ENCODE measurements at regions not wholly inside any gene's neighbourhood (a gene's known extent, or its start where the extent isn't known, plus 50 kb on each side); places are given as distances from the start of the nearest gene placed in this dataset.
"Not testable (repeated sequence)": the region's sequence is repeated elsewhere in the genome, so short reads cannot be mapped to it uniquely, and the experiment has no call there.

DNA sequence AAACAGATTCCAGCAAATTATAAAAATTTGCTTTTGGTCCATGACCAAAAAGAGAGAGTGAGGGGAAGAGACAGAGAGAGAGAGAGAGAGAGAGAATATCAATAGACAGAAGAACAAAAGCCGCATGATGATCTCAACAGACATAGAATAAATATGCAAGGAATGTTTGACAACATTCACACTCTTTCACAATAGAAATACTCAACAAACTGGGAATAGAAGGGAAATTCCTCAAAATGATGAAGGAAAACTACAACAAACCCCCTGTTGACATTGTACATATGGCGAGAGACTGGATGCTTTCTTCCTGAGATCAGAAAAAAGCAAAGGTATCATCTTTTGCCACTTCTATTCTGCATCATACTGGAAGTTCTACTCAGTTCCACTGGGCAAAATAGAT, 309.7 kb downstream of the RAD51AP2 start:
- DNase-seq (ENCODE audit: low read depth in 3 of 3, low spot score in 2 of 3) = no peak

- DNase-seq (ENCODE audit: low read depth in 3 of 3, low spot score in 2 of 3) = no peak
Measured at GRCh38 chr2:17206771-17207170, 311.5 kb downstream of the RAD51AP2 start.

DNA sequence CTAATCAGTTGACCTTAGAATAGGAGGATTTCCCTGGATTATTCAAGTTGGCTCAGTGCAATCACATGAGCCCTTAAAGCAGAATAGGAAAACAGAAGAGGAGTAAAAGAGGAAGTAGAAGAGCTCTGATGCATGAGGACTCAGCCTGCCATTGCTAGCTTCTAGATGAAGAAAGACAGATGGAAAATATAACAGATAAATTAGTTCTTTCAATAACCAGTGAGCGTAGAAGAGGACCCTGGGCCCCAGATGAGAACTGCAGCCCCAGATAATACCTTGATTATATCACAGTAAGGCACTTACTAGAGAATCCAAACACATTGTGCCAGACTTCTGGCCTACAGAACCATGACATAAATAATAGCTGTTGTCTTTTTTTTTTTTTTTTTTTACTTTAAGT, 314.0 kb downstream of the RAD51AP2 start:
- not testable (repeated sequence) for DNase-seq (ENCODE audit: low read depth in 3 of 3, low spot score in 2 of 3)

- not testable (repeated sequence) for DNase-seq (ENCODE audit: low read depth in 3 of 3, low spot score in 2 of 3)
Measured at GRCh38 chr2:17202628-17203027, 315.6 kb downstream of the RAD51AP2 start.

DNA sequence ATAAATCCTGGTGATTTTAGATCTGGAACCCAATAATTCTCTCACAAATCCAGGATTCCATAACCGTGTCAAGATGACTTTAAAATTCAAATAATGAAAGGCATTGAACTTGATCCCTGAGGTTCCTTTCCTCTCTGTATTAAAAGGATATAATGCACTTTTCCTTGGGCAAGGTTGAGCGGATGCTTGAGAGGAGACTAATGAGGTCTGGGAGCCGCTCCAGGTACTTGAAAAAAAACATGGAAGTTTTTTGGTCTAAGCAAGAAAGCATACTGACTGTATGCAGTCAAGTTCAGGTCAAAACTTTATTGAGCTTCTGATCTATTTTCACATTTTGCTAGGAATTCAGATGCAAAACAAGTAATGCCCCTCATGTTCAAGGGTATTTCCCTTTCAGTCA, 318.5 kb downstream of the RAD51AP2 start:
- no peak for DNase-seq (ENCODE audit: low read depth in 3 of 3, low spot score in 2 of 3)

DNA sequence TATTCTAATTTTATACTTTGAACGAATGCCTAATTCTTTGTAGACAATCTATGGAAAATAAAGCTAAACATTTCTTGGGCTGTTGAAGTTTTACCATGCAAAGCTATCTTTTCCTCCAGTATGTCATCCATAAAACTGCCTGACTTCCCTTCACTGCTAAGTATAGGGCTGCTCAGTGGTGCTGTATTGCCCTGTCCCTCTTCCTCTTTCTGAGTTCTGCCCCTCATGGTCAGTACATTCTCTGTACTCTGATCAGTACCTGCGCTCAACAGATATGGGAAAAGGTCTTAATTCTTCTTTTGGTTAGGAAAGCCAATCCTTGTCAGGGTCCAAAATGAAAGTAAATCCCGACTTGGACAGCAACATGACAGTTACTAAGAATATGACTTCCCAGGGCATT, 321.9 kb downstream of the RAD51AP2 start:
- no peak for DNase-seq (ENCODE audit: low read depth in 3 of 3, low spot score in 2 of 3)

DNA sequence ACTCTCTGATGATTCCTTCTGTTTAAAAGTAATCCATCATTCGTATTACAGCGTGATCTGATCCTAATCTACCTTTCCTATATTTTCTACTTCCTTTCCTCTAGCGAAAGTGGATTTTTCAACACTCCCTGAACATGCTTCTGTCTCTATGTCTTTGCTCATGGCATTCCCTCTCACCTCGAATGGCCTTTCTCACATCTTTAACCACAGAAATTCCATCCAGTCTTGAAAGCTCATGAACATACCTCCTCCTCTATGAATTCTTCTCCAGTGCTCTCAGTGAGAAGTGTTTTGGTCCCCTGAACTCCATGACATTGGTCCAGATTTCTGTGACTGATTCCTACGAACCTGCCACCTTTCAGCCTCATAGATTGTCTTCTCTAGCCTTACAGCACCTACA, 323.2 kb downstream of the RAD51AP2 start:
- DNase-seq (ENCODE audit: low read depth in 3 of 3, low spot score in 2 of 3) = no peak

DNA sequence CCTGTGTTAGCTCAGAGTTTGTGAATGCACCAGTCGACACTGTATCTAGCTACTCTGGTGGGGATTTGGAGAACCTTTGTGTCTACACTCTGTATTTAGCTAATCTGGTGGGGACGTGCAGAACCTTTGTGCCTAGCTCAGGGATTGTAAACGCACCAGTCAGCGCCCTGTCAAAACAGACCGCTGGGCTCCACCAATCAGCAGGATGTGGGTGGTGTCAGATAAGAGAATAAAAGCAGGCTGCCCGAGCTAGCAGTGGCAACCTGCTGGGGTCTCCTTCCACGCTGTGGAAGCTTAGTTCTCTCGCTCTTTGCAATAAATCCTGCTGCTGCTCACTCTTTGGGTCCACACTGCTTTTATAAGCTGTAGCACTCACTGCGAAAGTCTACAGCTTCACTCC, 324.2 kb downstream of the RAD51AP2 start:
- DNase-seq (ENCODE audit: low read depth in 3 of 3, low spot score in 2 of 3) = no peak

DNA sequence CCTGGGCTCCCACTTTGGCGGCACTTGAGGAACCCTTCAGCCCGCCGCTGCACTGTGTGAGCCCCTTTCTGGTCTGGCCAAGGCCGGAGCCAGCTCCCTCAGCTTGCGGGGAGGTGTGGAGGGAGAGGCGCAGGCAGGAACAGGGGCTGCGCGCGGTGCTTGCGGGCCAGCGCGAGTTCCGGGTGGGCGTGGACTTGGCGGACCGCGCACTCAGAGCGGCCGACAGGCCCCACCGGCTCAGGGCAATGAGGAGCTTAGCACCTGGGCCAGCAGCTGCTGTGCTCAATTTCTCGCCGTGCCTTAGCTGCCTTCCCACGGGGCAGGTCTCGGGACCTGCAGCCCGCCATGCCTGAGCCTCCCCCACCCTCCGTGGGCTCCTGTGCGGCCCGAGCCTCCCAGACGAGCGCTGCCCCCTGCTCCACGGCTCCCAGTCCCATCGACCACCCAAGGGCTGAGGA, 324.8 kb downstream of the RAD51AP2 start:
- DNase-seq (ENCODE audit: low read depth in 3 of 3, low spot score in 2 of 3) = not testable (repeated sequence)

DNA sequence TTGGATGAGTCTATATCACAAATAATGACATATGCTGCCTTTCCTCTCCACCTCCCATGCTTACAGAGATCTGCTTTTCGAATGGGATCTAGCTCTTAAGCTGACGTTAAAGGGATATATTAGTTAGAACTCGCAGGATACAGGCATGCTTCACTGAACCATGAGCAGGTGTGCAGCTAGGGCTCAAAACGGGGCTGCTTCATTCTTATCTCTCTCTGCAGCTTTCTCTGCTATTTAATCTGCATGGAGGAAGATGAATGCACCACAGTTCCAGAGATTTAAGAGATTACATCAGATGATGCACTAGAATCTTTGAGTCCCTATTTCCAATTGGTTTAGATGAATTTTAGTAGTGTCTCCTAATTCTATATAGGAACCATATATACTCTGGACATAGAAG, 327.0 kb downstream of the RAD51AP2 start:
- DNase-seq (ENCODE audit: low read depth in 3 of 3, low spot score in 2 of 3) = no peak

GRCh38 chr2:17190527-17190926, 327.7 kb downstream of the RAD51AP2 start:
- no peak for DNase-seq (ENCODE audit: low read depth in 3 of 3, low spot score in 2 of 3)

GRCh38 chr2:17188721-17189120, 329.5 kb downstream of the RAD51AP2 start:
- no peak for DNase-seq (ENCODE audit: low read depth in 3 of 3, low spot score in 2 of 3)

- no peak for DNase-seq (ENCODE audit: low read depth in 3 of 3, low spot score in 2 of 3)
Measured at GRCh38 chr2:17184512-17184911, 333.7 kb downstream of the RAD51AP2 start.

DNA sequence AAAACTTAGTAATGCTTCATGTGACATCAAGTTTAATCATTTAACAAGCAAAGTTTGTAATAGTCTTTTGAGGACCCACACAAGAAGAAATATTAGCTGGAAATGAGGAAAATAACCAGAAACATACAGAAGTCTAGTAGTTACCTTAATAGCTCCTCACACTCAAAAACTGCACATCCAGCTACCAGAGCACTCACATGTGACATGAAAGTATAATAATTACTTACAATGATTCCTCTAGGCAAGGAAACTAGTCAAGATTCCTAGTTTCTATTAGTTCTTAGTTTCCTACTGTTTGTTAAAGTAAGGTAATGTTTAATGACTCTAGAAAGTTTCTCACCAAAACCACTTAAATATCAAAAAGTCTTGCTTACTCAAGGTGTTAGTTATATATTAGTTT, 335.8 kb downstream of the RAD51AP2 start:
- DNase-seq (ENCODE audit: low read depth in 3 of 3, low spot score in 2 of 3) = no peak

GRCh38 chr2:17181051-17181752, 337.0 kb downstream of the RAD51AP2 start:
- DNase-seq (ENCODE audit: low read depth in 3 of 3, low spot score in 2 of 3) = no peak

DNA sequence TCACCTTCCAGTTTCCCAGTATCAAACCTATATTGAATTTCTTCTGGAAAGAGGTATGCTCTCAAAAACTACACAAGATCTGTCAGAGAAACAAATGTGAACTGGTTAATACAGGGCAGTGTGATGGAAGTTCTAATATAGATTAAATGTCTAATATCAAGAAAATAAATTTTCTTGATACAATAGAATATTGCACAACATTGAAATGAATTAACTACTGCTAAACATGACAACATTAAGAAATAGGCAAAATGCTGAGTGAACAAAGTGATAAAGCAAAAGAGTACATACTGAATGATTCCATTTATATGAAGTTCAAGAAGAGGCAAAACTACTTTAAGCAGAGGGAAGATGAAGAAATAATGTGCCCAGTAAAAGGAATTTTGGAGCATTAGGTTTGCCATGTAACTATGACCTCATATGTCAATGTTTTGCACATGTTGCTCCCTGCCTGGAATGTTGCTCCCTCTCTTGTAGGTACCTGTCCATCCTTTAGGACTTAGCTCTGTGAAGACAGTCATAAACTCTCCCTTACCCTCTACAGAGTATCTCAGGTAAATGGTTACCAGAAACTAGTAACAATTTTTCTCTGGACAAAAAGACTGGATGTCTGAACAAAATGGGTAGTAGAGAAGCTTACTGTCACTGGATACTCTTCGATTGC, 339.0 kb downstream of the RAD51AP2 start:
- DNase-seq (ENCODE audit: low read depth in 3 of 3, low spot score in 2 of 3) = no peak

- DNase-seq (ENCODE audit: low read depth in 3 of 3, low spot score in 2 of 3) = no peak
Measured at GRCh38 chr2:17177088-17177487, 341.2 kb downstream of the RAD51AP2 start.

DNA sequence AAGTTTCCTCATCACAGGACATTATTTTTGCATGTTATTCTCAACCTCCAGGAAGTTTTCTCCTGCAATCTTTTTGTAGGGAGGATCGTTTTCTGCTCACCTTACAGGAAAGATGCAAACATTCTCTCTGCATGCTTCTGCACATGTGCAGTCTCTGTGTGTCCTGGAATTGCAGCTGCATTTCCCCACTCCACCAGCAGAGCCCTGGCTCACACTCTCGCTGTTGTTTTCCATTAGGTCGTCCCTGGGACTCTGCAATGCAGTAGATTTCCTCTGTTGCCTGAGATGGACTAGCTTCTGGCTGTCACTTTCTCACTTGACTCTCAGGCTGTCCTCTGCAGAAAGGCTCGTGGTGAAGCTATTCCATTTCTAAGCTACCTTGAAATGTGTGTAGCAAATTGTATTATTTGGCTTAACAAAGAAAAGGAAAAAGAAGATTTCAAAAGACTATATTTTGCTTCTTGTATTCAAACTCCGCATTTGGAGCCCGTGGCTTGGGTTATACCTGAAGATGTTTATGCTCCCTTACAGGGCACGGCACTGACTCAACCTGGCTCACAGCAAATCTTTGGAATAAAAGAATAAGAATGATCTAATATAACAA, 346.7 kb downstream of the RAD51AP2 start:
- no peak for DNase-seq (ENCODE audit: low read depth in 3 of 3, low spot score in 2 of 3)

GRCh38 chr2:17166506-17166905, 351.7 kb downstream of the RAD51AP2 start:
- DNase-seq (ENCODE audit: low read depth in 3 of 3, low spot score in 2 of 3) = no peak

DNA sequence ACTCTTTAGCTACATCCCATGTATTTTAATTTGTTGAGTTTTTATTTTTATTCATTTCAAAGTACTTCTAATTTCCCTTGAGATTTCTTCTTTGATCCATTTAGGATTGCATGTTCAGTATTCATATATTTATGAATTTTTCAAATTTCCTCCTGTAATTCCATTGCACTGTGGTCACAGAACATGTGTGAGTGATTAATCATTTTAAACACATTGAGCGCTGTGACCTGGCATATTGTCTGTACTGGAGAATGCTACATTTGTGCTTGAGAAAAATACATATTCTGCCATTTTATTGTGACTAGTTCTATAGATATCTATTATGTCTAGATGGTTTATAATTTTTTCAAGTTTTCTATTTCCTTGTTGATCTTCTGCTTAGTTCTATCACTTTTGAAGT, 353.7 kb downstream of the RAD51AP2 start:
- no peak for DNase-seq (ENCODE audit: low read depth in 3 of 3, low spot score in 2 of 3)

DNA sequence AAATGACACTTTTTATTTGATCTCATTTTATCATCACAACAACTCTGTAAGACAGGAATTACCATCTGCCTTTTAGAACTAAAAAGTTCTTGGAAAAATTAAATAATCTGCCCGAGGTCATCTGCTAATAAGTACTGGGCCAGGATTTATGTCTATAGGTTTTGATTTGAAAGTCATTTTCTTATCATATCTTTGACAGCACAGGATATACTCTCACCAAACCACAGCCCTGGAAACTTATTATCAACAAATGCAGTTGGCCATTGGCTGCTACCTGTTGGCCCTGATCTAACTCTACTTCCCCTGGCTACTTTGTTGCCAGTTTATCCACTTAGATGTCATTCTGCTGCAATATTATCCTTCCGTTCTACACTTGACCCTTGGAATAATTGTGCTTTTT, 354.6 kb downstream of the RAD51AP2 start:
- no peak for DNase-seq (ENCODE audit: low read depth in 3 of 3, low spot score in 2 of 3)

- DNase-seq (ENCODE audit: low read depth in 3 of 3, low spot score in 2 of 3) = no peak
Measured at GRCh38 chr2:17162713-17163112, 355.5 kb downstream of the RAD51AP2 start.
